Nephron (organoid): ENCODE measurements at regions not wholly inside any gene's neighbourhood (a gene's known extent, or its start where the extent isn't known, plus 50 kb on each side); places are given as distances from the start of the nearest gene placed in this dataset.

Experiments used
- H3K27ac Mint-ChIP-seq, 3 experiments: 2 replicates each; pipeline ENCODE4 v1.8.0; 2020; ENCODE audit warnings: mixed read lengths in 3 of 3, mild to moderate bottlenecking in 2 of 3, moderate library complexity in 1 of 3
- H3K27me3 Mint-ChIP-seq: 2 replicates; pipeline ENCODE4 v1.8.0; 2021; ENCODE audit warnings: low read depth, mild to moderate bottlenecking, moderate library complexity, mixed read lengths
- H3K36me3 Mint-ChIP-seq: 2 replicates; pipeline ENCODE4 v1.8.0; 2020; ENCODE audit warnings: low read depth, mixed read lengths
- H3K4me1 Mint-ChIP-seq: 2 replicates; pipeline ENCODE4 v1.8.0; 2020; ENCODE audit warnings: mixed read lengths
- H3K4me3 Mint-ChIP-seq, 3 experiments: 2 replicates each; pipeline ENCODE4 v1.8.0; 2020; ENCODE audit warnings: mild to moderate bottlenecking in 3 of 3, mixed read lengths in 3 of 3, moderate library complexity in 2 of 3
- H3K9me3 Mint-ChIP-seq: 2 replicates; pipeline ENCODE4 v1.8.0; 2020; ENCODE audit warnings: mixed read lengths
- TF ChIP-seq, protein P1 (sequence below), 3 experiments: fragments of 200-600 bp; sonication (generic); IDR thresholded peaks; one replicate each; pipeline ENCODE4 v1.5.0; 2021; ENCODE audit warnings: antibody characterized with exemption in 3 of 3; ENCODE audit not compliant: unreplicated experiment in 3 of 3

DNA sequence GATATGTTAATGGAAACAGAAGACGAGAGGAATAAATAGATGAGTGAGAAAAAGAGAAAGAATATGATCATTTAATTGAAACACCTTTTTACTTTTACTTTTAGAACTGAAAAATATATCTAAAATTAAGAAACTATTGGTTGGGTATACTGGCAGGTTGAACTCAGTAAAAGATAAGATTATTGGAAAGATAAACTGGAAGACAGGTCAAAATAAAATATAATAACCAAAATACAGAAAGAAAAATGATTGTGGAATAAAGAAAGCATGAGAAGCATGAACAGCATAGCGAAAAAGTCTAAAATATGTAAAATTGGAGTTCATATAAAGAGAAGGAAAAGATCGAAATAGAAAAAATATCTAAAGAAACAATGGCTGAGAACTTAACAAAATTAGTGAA lies 242.2 kb upstream of the MIR17HG start:
- H3K4me1 Mint-ChIP-seq, result peaks cover 5% of the 10 kb centered on the region
- no peak overlapping the region for H3K27ac Mint-ChIP-seq
- TF ChIP-seq, protein P1, sequence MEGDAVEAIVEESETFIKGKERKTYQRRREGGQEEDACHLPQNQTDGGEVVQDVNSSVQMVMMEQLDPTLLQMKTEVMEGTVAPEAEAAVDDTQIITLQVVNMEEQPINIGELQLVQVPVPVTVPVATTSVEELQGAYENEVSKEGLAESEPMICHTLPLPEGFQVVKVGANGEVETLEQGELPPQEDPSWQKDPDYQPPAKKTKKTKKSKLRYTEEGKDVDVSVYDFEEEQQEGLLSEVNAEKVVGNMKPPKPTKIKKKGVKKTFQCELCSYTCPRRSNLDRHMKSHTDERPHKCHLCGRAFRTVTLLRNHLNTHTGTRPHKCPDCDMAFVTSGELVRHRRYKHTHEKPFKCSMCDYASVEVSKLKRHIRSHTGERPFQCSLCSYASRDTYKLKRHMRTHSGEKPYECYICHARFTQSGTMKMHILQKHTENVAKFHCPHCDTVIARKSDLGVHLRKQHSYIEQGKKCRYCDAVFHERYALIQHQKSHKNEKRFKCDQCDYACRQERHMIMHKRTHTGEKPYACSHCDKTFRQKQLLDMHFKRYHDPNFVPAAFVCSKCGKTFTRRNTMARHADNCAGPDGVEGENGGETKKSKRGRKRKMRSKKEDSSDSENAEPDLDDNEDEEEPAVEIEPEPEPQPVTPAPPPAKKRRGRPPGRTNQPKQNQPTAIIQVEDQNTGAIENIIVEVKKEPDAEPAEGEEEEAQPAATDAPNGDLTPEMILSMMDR (IDR thresholded peaks at IDR 0.05; ENCODE audit: unreplicated experiment in 3 of 3), result no peak
- no peak overlapping the region for H3K4me3 Mint-ChIP-seq
- H3K9me3 Mint-ChIP-seq, result peaks cover 24% of the 10 kb centered on the region
- peaks cover 24% of the 10 kb centered on the region for H3K36me3 Mint-ChIP-seq
- H3K27me3 Mint-ChIP-seq, result no peaks in the 10 kb centered on the region

DNA sequence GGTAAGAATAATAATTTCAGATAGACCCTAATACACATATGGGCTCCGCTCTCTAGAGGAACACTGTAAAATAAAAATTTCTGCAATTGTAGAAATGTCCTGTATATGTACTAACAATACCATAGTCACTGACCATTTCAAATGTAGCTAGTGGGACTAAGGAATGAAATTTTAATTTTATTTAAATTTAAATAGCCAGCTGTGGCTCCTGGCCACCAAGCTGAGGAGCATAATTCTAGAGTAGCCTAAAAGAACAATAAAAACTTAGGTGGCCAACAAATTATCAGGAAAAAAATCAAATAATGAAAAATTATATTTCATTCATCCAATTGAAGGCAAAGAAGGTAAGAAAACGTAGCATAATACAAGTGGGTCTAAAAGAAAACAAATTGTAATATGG lies 240.9 kb upstream of the MIR17HG start:
- TF ChIP-seq, protein P1 (IDR thresholded peaks at IDR 0.05; ENCODE audit: unreplicated experiment in 3 of 3), result no peak
- no peaks in the 10 kb centered on the region for H3K27me3 Mint-ChIP-seq
- H3K4me3 Mint-ChIP-seq, result no peak overlapping the region
- H3K4me1 Mint-ChIP-seq, result peaks cover 10% of the 10 kb centered on the region
- peaks cover 24% of the 10 kb centered on the region for H3K9me3 Mint-ChIP-seq
- no peak overlapping the region for H3K27ac Mint-ChIP-seq
- H3K36me3 Mint-ChIP-seq, result peaks cover 24% of the 10 kb centered on the region

DNA sequence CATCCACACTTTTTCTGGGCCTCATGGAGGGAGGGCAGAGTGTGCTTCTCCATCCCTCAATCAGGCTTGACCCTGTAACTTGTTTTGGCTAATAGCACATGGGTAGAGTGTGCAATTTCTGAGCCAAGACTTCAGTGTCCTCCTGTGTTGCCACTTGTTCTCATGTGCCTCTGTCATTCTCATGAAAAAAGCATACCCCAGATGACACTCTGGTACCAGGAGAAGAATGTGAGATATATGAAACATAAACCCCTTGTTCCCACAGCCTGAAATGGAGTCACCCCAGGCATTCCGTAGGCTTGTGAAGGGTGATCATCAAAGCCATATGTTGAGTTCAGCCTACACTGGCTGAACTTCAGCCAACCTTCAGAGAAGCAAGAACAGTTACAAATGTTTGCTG lies 239.2 kb upstream of the MIR17HG start:
- no peaks in the 10 kb centered on the region for H3K27me3 Mint-ChIP-seq
- peaks cover 18% of the 10 kb centered on the region for H3K36me3 Mint-ChIP-seq
- H3K4me3 Mint-ChIP-seq, result no peak overlapping the region
- H3K4me1 Mint-ChIP-seq, result peaks cover 13% of the 10 kb centered on the region
- TF ChIP-seq, protein P1 (IDR thresholded peaks at IDR 0.05; ENCODE audit: unreplicated experiment in 3 of 3), result no peak
- peak overlapping the region in 1 of 3 experiments; percentile 65 for H3K27ac Mint-ChIP-seq
- peaks cover 19% of the 10 kb centered on the region for H3K9me3 Mint-ChIP-seq

DNA sequence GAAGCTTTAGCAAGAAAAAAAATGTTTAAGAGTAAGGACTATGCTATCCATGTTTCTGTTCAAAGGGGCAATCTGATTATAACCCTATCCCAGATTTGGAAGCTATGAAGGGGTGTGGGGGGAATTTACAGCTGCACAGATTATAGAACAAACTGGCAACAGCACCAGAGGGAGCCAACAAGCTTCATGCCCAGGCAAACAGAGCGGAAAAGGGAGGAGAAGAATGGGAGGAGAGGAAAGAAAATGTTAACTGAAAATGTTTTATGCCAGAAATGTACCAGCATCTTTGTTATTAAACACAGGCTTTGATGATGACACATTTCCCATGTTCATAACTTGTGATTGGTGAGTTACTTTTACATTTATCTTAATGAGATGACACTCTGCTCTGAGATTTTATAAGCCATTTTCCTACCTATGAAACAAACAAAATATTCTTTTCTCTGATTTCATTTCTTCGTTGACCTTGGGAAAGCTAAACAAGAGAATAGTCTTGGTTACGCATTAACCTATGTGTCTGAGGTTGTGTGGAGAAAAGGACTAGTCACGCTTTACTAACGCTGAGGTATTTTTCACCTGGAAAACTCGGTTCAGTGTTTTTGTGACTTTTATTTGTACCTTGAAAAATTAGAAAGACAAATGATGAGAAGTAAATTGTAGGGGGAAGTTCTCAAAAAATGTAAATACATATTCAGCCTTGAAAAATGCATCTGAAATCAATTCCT lies 235.8 kb upstream of the MIR17HG start:
- H3K4me3 Mint-ChIP-seq, result peak overlapping the region; percentile 3 to 14 (median 10)
- H3K36me3 Mint-ChIP-seq, result peaks cover 9% of the 10 kb centered on the region
- H3K4me1 Mint-ChIP-seq, result peaks cover 25% of the 10 kb centered on the region
- no peaks in the 10 kb centered on the region for H3K27me3 Mint-ChIP-seq
- peak overlapping the region; percentile 84 to 92 (median 86) for H3K27ac Mint-ChIP-seq
- TF ChIP-seq, protein P1 (IDR thresholded peaks at IDR 0.05; ENCODE audit: unreplicated experiment in 3 of 3), result peak; percentile 17 to 28 (median 25)
- H3K9me3 Mint-ChIP-seq, result peaks cover 4% of the 10 kb centered on the region

DNA sequence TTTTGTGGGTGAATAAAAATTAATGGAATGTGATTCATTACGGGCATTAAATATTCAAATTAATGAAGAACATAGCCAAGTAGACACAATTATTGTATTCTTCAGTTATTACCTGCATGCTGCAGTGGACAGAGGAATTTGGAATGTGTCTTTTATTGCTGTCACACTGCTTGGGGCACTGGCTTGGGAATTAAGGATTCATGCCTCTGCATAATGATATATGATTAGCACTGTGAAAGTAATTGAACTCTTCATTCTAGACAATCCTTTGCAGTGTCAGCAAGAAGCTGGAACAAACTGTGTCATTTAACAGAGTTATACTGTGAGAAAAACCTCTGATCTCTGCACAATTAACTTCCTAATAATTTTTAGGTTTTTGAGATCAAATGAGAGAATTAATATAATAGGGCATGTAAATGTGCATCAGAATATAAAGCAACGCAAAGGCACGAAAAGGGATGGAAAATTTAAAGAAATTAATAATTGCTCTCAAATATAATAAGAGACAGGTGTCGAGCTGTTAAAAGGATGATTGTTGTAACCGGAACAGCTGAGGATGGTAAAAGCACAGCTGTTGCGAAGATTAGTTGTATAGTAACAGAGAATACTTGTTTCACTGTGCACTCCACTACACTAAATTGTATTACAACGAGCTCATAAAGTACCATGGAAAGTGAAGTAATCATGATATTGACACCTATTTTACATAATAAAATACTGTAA lies 235.1 kb upstream of the MIR17HG start:
- Mint-ChIP-seq H3K27me3 (no peaks in the 10 kb centered on the region), H3K36me3 (peaks cover 9% of the 10 kb centered on the region), H3K4me3 (peak overlapping the region; percentile 22 to 48 (median 24)), H3K27ac (peak overlapping the region; percentile 84 to 92 (median 86)), H3K9me3 (peaks cover 2% of the 10 kb centered on the region), H3K4me1 (peaks cover 26% of the 10 kb centered on the region)
- TF ChIP-seq, protein P1 (IDR thresholded peaks at IDR 0.05; ENCODE audit: unreplicated experiment in 3 of 3), result no peak
